OCI-LY7 (cell line): ENCODE measurements at regions not wholly inside any gene's neighbourhood (a gene's known extent, or its start where the extent isn't known, plus 50 kb on each side); places are given as distances from the start of the nearest gene placed in this dataset.

Experiments used
- BruUV-seq: library from RNA; stranded (reverse); fragments of 400-500 nt; replicated peaks from 2 replicates; lab custom pipeline; 2021; lab: Mats Ljungman, UMichigan
- CTCF ChIA-PET: fragments of 300-600 bp; sonication (Branson Sonifier 250); formaldehyde crosslinking; loops from one replicate; lab custom pipeline; 2022; ENCODE audit warnings: antibody characterized with exemption; ENCODE audit not compliant: unreplicated experiment; lab: Charles Lee
- POLR2A ChIA-PET: fragments of 300-600 bp; sonication (Branson Sonifier 250); formaldehyde crosslinking; loops from one replicate; lab custom pipeline; 2022; ENCODE audit warnings: antibody characterized with exemption; lab: Charles Lee
- DNase-seq: peaks from one replicate; pipeline ENCODE4 v3.0.0-alpha.2; 2015; ENCODE audit warnings: low spot score
- H2AFZ ChIP-seq: fragments of 200-600 bp; sonication (generic), shearing (Covaris generic); 2 replicates; pipeline ENCODE4 v1.6.1; 2014; ENCODE audit warnings: mild to moderate bottlenecking, antibody characterized with exemption, low read length, moderate library complexity
- H3K27ac ChIP-seq: fragments of 200-600 bp; sonication (generic); 2 replicates; pipeline ENCODE4 v1.5.1; 2014; ENCODE audit warnings: mixed run types, low read depth, mild to moderate bottlenecking, moderate library complexity, low read length, inconsistent platforms; ENCODE audit not compliant: poor library complexity, severe bottlenecking
- H3K36me3 ChIP-seq: fragments of 200-600 bp; sonication (generic); 2 replicates; pipeline ENCODE4 v1.6.1; 2014; ENCODE audit warnings: mild to moderate bottlenecking, antibody characterized with exemption, low read length, moderate library complexity, mixed read lengths; ENCODE audit not compliant: insufficient read depth
- H3K4me1 ChIP-seq: fragments of 200-600 bp; sonication (generic); 2 replicates; pipeline ENCODE4 v1.5.1; 2014; ENCODE audit warnings: mild to moderate bottlenecking, low read length; ENCODE audit not compliant: insufficient read depth, poor library complexity, severe bottlenecking
- H3K4me2 ChIP-seq: fragments of 200-600 bp; sonication (generic); 2 replicates; pipeline ENCODE4 v1.6.1; 2014; ENCODE audit warnings: mild to moderate bottlenecking, low read length
- H3K4me3 ChIP-seq: fragments of 200-600 bp; sonication (generic); 2 replicates; pipeline ENCODE4 v1.5.1; 2014; ENCODE audit warnings: mild to moderate bottlenecking, low read depth, low read length; ENCODE audit not compliant: poor library complexity, severe bottlenecking
- H3K79me2 ChIP-seq: fragments of 200-600 bp; sonication (generic); 2 replicates; pipeline ENCODE4 v1.6.1; 2016; ENCODE audit warnings: low read depth, mild to moderate bottlenecking, low read length, moderate library complexity, mixed read lengths; ENCODE audit not compliant: insufficient read depth
- H3K9me2 ChIP-seq: fragments of 200-600 bp; sonication (generic); 2 replicates; pipeline ENCODE4 v1.6.1; 2016; ENCODE audit warnings: mild to moderate bottlenecking, low read length, mixed read lengths; ENCODE audit not compliant: insufficient read depth
- H3K9me3 ChIP-seq: fragments of 200-600 bp; sonication (generic); 2 replicates; pipeline ENCODE4 v1.6.1; 2014; ENCODE audit warnings: mild to moderate bottlenecking, mixed run types, low read length, mixed read lengths
- H4K20me1 ChIP-seq: fragments of 200-600 bp; sonication (generic); 2 replicates; pipeline ENCODE4 v1.6.1; 2014; ENCODE audit warnings: mild to moderate bottlenecking, antibody characterized with exemption, low read length, moderate library complexity, mixed read lengths; ENCODE audit not compliant: insufficient read depth
- CTCF ChIP-seq: fragments of 200-600 bp; sonication (generic); conservative IDR thresholded peaks from 2 replicates; pipeline ENCODE4 v1.5.1; 2014; ENCODE audit warnings: mild to moderate bottlenecking, antibody characterized with exemption, low read length, moderate library complexity, mixed read lengths
- EZH2phosphoT487 ChIP-seq: fragments of 200-600 bp; sonication (generic); IDR thresholded peaks from 2 replicates; pipeline ENCODE4 v1.6.1; 2018; ENCODE audit warnings: low read depth, borderline replicate concordance, mild to moderate bottlenecking, mixed run types, antibody characterized with exemption, low read length, moderate library complexity, mixed read lengths
- intact Hi-C: fragments of 100-400 bp; cut with micrococcal nuclease; formaldehyde crosslinking; loops from one replicate; pipeline ENCODE4 v1.10.0; 2022; ENCODE audit not compliant: unreplicated experiment

- no peak for DNase-seq
- Histone ChIP-seq H3K9me2 (no peaks in the 10 kb centered on the region), H3K9me3 (no peaks in the 10 kb centered on the region), H3K4me2 (no peak overlapping the region), H3K79me2 (no peaks in the 10 kb centered on the region), H4K20me1 (no peaks in the 10 kb centered on the region), H2AFZ (no peak overlapping the region), H3K4me1 (no peaks in the 10 kb centered on the region), H3K36me3 (no peaks in the 10 kb centered on the region), H3K27ac (no peak overlapping the region), H3K4me3 (no peak overlapping the region)
- ChIA-PET POLR2A (no interaction called here), CTCF (no interaction called here)
- intact Hi-C loops = no loop called here
- TF ChIP-seq EZH2phosphoT487 (no peak), CTCF (no peak)
- no TSS peak for BruUV-seq
Measured at GRCh38 chr17:51442088-51442865, 181.9 kb downstream of the UTP18 start.

DNA sequence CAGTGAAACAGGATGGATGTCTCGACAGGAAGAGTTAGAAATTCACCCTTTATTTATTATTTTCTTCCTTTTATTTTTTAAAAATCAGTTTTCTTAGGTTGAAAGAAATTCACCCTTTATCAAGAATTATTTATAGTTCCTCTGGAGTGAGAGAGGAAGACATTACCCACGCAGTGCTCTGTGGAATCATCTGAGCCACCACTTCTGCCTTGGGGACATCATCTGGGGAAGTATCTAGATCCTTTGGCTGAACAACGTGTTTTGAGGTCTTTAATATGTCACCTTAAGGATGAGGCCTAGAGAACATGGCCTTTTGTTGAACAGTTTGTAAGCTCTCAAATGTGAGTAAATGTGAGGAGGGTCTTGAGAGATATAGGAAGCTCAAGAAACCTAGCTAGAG, 183.3 kb downstream of the UTP18 start:
- Histone ChIP-seq H3K79me2 (no peaks in the 10 kb centered on the region), H3K4me2 (no peak overlapping the region), H3K4me3 (no peak overlapping the region), H3K27ac (no peak overlapping the region), H3K9me2 (no peaks in the 10 kb centered on the region), H4K20me1 (no peaks in the 10 kb centered on the region), H3K4me1 (no peaks in the 10 kb centered on the region), H2AFZ (no peak overlapping the region), H3K36me3 (no peaks in the 10 kb centered on the region), H3K9me3 (no peaks in the 10 kb centered on the region)
- TF ChIP-seq CTCF (no peak), EZH2phosphoT487 (no peak)
- no peak for DNase-seq
- intact Hi-C loops = no loop called here
- ChIA-PET POLR2A (interaction anchor here (0.7 to 1.0 kb wide), 2 partner anchors 10 to 256 kb away, joined by 3 read pairs; no protein-coding TSS in a partner anchor), CTCF (no interaction called here)
- BruUV-seq = no TSS peak

GRCh38 chr17:51445946-51446345, 185.6 kb downstream of the UTP18 start:
- TF ChIP-seq EZH2phosphoT487 = no peak
- no peak for TF ChIP-seq CTCF
- ChIA-PET CTCF (no interaction called here), POLR2A (no interaction called here)
- Histone ChIP-seq H3K4me1 (no peaks in the 10 kb centered on the region), H2AFZ (no peak overlapping the region), H3K9me3 (no peaks in the 10 kb centered on the region), H3K79me2 (no peaks in the 10 kb centered on the region), H4K20me1 (no peaks in the 10 kb centered on the region), H3K27ac (no peak overlapping the region), H3K9me2 (no peaks in the 10 kb centered on the region), H3K4me3 (no peak overlapping the region), H3K36me3 (no peaks in the 10 kb centered on the region), H3K4me2 (no peak overlapping the region)
- BruUV-seq = no TSS peak
- no peak for DNase-seq
- intact Hi-C loops = no loop called here
